Karpas-422 (cell line): ENCODE measurements at regions not wholly inside any gene's neighbourhood (a gene's known extent, or its start where the extent isn't known, plus 50 kb on each side); places are given as distances from the start of the nearest gene placed in this dataset.

Experiments
- DNase-seq: peaks from one replicate; pipeline ENCODE4 v3.0.0-alpha.2; 2015
- H2AFZ ChIP-seq: fragments of 200-600 bp; sonication (generic); 2 replicates; pipeline ENCODE4 v1.6.1; 2014; ENCODE audit warnings: antibody characterized with exemption, low read length, mixed read lengths
- H3K27ac ChIP-seq: fragments of 200-600 bp; sonication (generic); 2 replicates; pipeline ENCODE4 v1.5.1; 2014; ENCODE audit warnings: mild to moderate bottlenecking, low read length, moderate library complexity
- H3K27me3 ChIP-seq: fragments of 200-600 bp; sonication (generic); 2 replicates; pipeline ENCODE4 v1.6.1; 2014; ENCODE audit warnings: low read length, mixed read lengths
- H3K36me3 ChIP-seq: fragments of 200-600 bp; sonication (generic); 2 replicates; pipeline ENCODE4 v1.6.1; 2014; ENCODE audit warnings: low read length, mixed read lengths; ENCODE audit not compliant: insufficient read depth
- H3K4me1 ChIP-seq: fragments of 200-600 bp; sonication (generic); 2 replicates; pipeline ENCODE4 v1.6.1; 2014; ENCODE audit warnings: mild to moderate bottlenecking, low read length, mixed read lengths
- H3K4me2 ChIP-seq: fragments of 200-600 bp; sonication (generic); 2 replicates; pipeline ENCODE4 v1.6.1; 2014; ENCODE audit warnings: low read length, low read depth, mild to moderate bottlenecking; ENCODE audit not compliant: poor library complexity, severe bottlenecking
- H3K4me3 ChIP-seq: fragments of 200-600 bp; sonication (generic); 2 replicates; pipeline ENCODE4 v1.5.1; 2014; ENCODE audit warnings: mild to moderate bottlenecking, antibody characterized with exemption, low read length, mixed read lengths
- H3K79me2 ChIP-seq: fragments of 200-600 bp; sonication (generic); 2 replicates; pipeline ENCODE4 v1.6.1; 2014; ENCODE audit warnings: mild to moderate bottlenecking, low read length, mixed read lengths
- H3K9ac ChIP-seq: fragments of 200-600 bp; sonication (generic); 2 replicates; pipeline ENCODE4 v1.6.0; 2014; ENCODE audit warnings: low read length
- H3K9me2 ChIP-seq: fragments of 200-600 bp; sonication (generic), shearing (Covaris generic); replicated peaks from 2 replicates; pipeline ENCODE4 v1.6.0; 2014; ENCODE audit warnings: mild to moderate bottlenecking, low read length, moderate library complexity; ENCODE audit not compliant: insufficient read depth
- H3K9me3 ChIP-seq: fragments of 300-700, 200-600 bp; sonication (generic); 2 replicates; pipeline ENCODE4 v1.6.1; 2014; ENCODE audit warnings: low read length, mixed read lengths
- H4K20me1 ChIP-seq: fragments of 200-600 bp; sonication (generic); 2 replicates; pipeline ENCODE4 v1.6.1; 2014; ENCODE audit warnings: mild to moderate bottlenecking, antibody characterized with exemption, low read length, low read depth; ENCODE audit not compliant: insufficient read depth

DNA sequence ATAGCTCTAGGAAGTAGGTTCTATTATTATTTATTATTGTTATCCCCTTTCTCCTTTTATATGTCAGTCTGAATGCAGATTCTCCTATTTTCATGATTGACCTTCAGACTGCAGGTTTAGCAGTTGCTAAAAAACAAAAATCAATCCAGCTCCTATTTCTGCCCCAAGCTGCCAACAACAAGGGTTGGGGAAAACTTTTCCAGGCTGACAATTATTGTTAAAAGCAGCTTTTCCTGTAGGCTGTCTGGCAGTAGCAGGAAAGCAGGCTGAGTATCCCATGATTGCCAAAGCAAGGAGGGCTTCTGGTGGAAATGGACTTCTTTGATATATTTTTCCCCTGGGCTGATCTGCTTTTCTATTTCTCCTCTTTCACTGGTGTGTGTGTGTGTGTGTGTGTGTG lies 78.0 kb upstream of the CTLA4 start:
- Histone ChIP-seq H3K9me3 (no peaks in the 10 kb centered on the region), H3K9ac (no peak overlapping the region), H3K4me3 (no peak overlapping the region), H3K36me3 (no peaks in the 10 kb centered on the region), H2AFZ (no peak overlapping the region), H3K27ac (no peak overlapping the region), H3K4me1 (no peaks in the 10 kb centered on the region), H3K27me3 (no peaks in the 10 kb centered on the region), H3K79me2 (no peaks in the 10 kb centered on the region), H4K20me1 (0 out of 2 replicates have a peak, but pooled peaks cover 3% of the 10 kb centered on the region), H3K9me2 (no peaks in the 10 kb centered on the region), H3K4me2 (no peak overlapping the region)
- DNase-seq = no peak

GRCh38 chr2:203790134-203790852 lies 77.3 kb upstream of the CTLA4 start:
- Histone ChIP-seq H3K27ac (no peak overlapping the region), H3K4me1 (no peaks in the 10 kb centered on the region), H3K36me3 (no peaks in the 10 kb centered on the region), H3K9me3 (no peaks in the 10 kb centered on the region), H3K27me3 (no peaks in the 10 kb centered on the region), H3K9ac (no peak overlapping the region), H3K9me2 (no peaks in the 10 kb centered on the region), H2AFZ (no peak overlapping the region), H3K4me3 (no peak overlapping the region), H3K4me2 (no peak overlapping the region), H3K79me2 (no peaks in the 10 kb centered on the region), H4K20me1 (0 out of 2 replicates have a peak, but pooled peaks cover 3% of the 10 kb centered on the region)
- DNase-seq = no peak

DNA sequence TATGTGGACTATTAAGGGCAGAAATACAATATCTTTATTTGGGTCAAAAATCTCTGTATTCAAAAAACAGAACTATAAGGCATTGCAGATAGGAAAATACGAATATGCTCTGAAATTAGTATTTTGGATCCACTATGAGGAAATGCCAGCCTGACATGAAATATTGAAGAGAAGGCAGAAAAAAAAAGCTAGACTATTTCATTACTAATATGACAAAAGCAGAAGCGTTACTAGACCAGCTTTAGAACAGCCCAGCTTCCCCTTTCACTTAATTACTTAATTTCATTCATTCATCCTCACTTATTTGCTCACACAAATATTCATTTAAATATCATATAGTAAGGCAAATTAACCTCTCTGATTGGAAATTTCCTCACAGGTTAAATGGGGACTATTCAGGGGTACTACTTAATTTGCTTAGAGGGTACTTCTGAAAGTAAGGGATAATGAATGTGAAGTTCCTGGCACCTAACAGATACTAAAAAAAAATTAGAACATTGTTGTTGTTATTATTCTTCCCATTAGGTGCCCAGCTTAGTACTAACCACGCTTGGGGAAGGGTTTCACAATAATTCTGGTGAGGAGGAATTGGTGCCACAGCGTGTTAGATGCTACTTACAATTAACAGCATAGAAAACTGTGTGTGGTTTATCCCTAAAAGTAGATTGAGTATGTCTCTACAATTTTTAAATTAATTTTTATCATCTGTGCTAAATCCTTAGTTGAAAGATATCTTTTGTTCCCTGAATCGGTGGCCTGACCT lies 71.1 kb upstream of the CTLA4 start:
- Histone ChIP-seq H3K9me2 (no peaks in the 10 kb centered on the region), H3K4me3 (no peak overlapping the region), H3K27me3 (no peaks in the 10 kb centered on the region; the same call in 1 of the 2 replicates), H4K20me1 (no peaks in the 10 kb centered on the region), H3K79me2 (no peaks in the 10 kb centered on the region), H3K9me3 (no peaks in the 10 kb centered on the region), H2AFZ (no peak overlapping the region), H3K4me2 (no peak overlapping the region), H3K36me3 (no peaks in the 10 kb centered on the region), H3K4me1 (peaks cover 7% of the 10 kb centered on the region; the same call in 1 of the 2 replicates), H3K9ac (no peak overlapping the region), H3K27ac (no peak overlapping the region)
- DNase-seq = peak; percentile 48

DNA sequence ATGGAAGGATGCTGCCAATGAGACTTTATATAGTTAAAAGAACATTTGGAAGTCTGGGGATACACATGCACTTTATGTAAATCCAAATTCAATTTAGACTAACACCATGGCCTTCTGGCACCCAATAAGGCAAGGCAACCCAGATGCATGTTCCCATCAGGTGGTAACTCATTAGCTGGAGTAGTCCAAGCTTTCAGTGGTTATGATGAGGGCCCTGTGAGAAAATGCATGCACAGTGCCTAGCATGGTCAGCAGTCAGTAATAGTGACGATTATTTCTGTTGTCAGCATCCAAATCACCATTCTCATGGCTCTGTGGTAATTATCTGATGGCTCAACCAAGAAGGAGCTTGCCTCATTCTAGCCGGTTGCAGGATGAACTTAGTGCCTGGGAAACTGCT lies 70.3 kb upstream of the CTLA4 start:
- H3K9me3 ChIP-seq = no peaks in the 10 kb centered on the region
- H4K20me1 ChIP-seq = no peaks in the 10 kb centered on the region
- no peaks in the 10 kb centered on the region for H3K36me3 ChIP-seq
- no peaks in the 10 kb centered on the region; the same call in 1 of the 2 replicates for H3K27me3 ChIP-seq
- no peak overlapping the region for H3K27ac ChIP-seq
- no peak overlapping the region for H3K4me2 ChIP-seq
- peaks cover 7% of the 10 kb centered on the region; the same call in 1 of the 2 replicates for H3K4me1 ChIP-seq
- H3K9me2 ChIP-seq = no peaks in the 10 kb centered on the region
- no peak overlapping the region for H3K4me3 ChIP-seq
- H3K9ac ChIP-seq = no peak overlapping the region
- DNase-seq = no peak
- H2AFZ ChIP-seq = no peak overlapping the region
- no peaks in the 10 kb centered on the region for H3K79me2 ChIP-seq

DNA sequence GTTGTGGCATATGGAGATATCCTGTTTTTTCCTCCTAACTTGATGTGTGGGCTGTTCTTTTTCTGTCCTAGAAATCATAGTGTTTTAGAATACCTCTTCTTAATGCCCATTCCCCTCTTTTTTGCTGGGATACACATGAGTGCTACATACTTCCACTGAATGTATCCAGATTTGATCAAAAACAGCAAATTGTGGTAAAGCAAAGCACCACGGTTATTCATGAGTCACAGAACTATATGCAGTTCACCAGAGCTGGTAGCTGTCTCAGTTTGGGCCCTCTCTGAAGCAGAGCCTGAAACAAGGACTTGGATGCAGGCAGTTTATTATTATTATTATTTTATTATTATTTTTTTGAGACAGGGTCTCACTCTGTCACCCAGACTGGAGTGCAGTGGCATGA lies 69.9 kb upstream of the CTLA4 start:
- Histone ChIP-seq H3K9me3 (no peaks in the 10 kb centered on the region), H3K4me2 (no peak overlapping the region), H3K4me3 (no peak overlapping the region), H3K9me2 (no peaks in the 10 kb centered on the region), H3K27me3 (no peaks in the 10 kb centered on the region; the same call in 1 of the 2 replicates), H3K36me3 (no peaks in the 10 kb centered on the region), H3K4me1 (peaks cover 7% of the 10 kb centered on the region; the same call in 1 of the 2 replicates), H3K79me2 (no peaks in the 10 kb centered on the region), H3K27ac (no peak overlapping the region), H3K9ac (no peak overlapping the region), H4K20me1 (no peaks in the 10 kb centered on the region), H2AFZ (no peak overlapping the region)
- DNase-seq = no peak

DNA sequence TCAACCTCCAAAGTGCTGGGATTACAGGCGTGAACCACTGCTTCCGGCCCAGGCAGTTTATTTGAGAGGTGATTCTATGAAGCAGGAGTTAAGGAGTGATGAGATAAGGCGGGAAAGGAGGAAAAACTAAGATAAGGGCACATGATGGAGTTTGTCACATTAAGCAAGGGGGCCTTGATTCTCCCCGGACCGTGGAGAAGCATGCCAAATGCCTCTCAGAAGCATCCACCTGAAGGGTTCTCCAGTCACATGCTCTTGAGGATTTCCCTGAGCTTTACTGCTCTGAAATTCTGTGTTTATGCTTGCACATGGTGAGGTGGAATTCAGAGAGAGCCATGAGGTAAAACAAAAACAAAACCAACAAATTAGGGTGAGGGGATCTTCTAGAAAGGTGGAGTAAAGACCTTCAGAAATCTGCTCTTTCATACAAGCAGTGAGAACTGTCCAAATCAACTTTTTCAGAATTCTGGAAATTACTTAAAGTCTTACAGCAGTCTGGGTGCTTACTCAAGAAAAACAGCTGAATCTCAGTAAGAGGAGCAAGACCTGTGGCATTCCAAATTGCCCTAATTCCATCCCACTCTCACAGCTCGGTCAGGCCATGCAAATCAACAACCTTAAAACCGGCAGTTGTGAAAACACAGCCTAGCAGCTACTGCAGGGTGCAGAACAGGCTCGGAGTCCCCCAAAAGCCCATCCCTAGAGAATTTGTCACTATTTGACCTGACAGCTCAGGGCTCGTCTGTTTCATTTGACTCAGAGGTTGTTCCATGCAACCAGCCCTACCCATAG lies 69.1 kb upstream of the CTLA4 start:
- Histone ChIP-seq H4K20me1 (no peaks in the 10 kb centered on the region), H3K9ac (no peak overlapping the region)

DNA sequence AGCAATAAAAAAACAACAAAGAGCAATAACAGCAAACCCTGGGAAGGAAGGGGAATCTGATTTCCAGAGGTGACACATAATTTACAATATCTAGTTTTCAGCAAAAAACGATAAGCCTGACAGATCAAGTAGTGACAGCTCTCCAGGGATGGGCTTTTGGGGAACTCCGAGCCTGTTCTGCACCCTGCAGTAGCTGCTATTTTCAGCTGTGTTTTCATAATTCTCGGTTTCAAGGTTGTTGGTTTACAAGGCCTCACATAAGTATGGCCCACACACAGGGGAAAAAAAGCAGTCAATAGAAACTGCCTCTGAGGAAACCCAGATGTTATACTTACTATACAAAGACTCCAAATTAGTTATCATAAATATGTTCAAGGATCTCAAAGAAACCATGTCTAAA lies 67.7 kb upstream of the CTLA4 start:
- H3K9me2 ChIP-seq = no peaks in the 10 kb centered on the region
- H4K20me1 ChIP-seq = no peaks in the 10 kb centered on the region
- H3K27me3 ChIP-seq = no peaks in the 10 kb centered on the region; the same call in 1 of the 2 replicates
- peaks cover 7% of the 10 kb centered on the region; the same call in 1 of the 2 replicates for H3K4me1 ChIP-seq
- no peak for DNase-seq
- H3K79me2 ChIP-seq = no peaks in the 10 kb centered on the region
- no peak overlapping the region for H2AFZ ChIP-seq
- no peak overlapping the region for H3K9ac ChIP-seq
- no peak overlapping the region for H3K4me3 ChIP-seq
- H3K36me3 ChIP-seq = no peaks in the 10 kb centered on the region
- H3K4me2 ChIP-seq = no peak overlapping the region
- no peaks in the 10 kb centered on the region for H3K9me3 ChIP-seq
- no peak overlapping the region for H3K27ac ChIP-seq

More for the DNA sequence above, 69.1 kb upstream of the CTLA4 start:
- no peaks in the 10 kb centered on the region; the same call in 1 of the 2 replicates for H3K27me3 ChIP-seq
- no peak for DNase-seq
- H2AFZ ChIP-seq = no peak overlapping the region
- no peak overlapping the region for H3K4me2 ChIP-seq
- no peaks in the 10 kb centered on the region for H3K9me2 ChIP-seq
- no peak overlapping the region for H3K4me3 ChIP-seq
- H3K79me2 ChIP-seq = no peaks in the 10 kb centered on the region
- peaks cover 7% of the 10 kb centered on the region; the same call in 1 of the 2 replicates for H3K4me1 ChIP-seq
- no peaks in the 10 kb centered on the region for H3K36me3 ChIP-seq
- H3K9me3 ChIP-seq = no peaks in the 10 kb centered on the region
- H3K27ac ChIP-seq = no peak overlapping the region

GRCh38 chr2:203800783-203801182 lies 66.8 kb upstream of the CTLA4 start:
- DNase-seq = no peak
- no peaks in the 10 kb centered on the region for H3K36me3 ChIP-seq
- H3K79me2 ChIP-seq = no peaks in the 10 kb centered on the region
- H3K9me2 ChIP-seq = no peaks in the 10 kb centered on the region
- H3K9ac ChIP-seq = no peak overlapping the region
- H3K9me3 ChIP-seq = no peaks in the 10 kb centered on the region
- H3K4me3 ChIP-seq = no peak overlapping the region
- no peaks in the 10 kb centered on the region; the same call in 1 of the 2 replicates for H3K27me3 ChIP-seq
- no peaks in the 10 kb centered on the region for H4K20me1 ChIP-seq
- H3K4me1 ChIP-seq = peaks cover 7% of the 10 kb centered on the region; the same call in 1 of the 2 replicates
- no peak overlapping the region for H2AFZ ChIP-seq
- no peak overlapping the region for H3K4me2 ChIP-seq
- H3K27ac ChIP-seq = no peak overlapping the region
